CD4-positive, alpha-beta memory T cell (primary cell): ENCODE measurements at regions not wholly inside any gene's neighbourhood (a gene's known extent, or its start where the extent isn't known, plus 50 kb on each side); places are given as distances from the start of the nearest gene placed in this dataset.

Source experiments
- CTCF ChIA-PET: fragments of 350-600 bp; sonication (Branson Sonifier 250); formaldehyde crosslinking; loops from one replicate; lab custom pipeline; 2021; ENCODE audit warnings: inconsistent platforms; ENCODE audit not compliant: partially characterized antibody; lab: Charles Lee
- POLR2A ChIA-PET: fragments of 350-600 bp; sonication (Branson Sonifier 250); formaldehyde crosslinking; loops from one replicate; lab custom pipeline; 2021; ENCODE audit not compliant: partially characterized antibody; lab: Charles Lee
- DNase-seq, 5 donors: peaks; one replicate each; pipeline versions ENCODE4 v3.0.0 to v3.0.0-alpha.2; 2020 to 2022; ENCODE audit warnings: mixed read lengths in 1 of 5
- H3K27ac ChIP-seq: one replicate; pipeline ENCODE4 v1.7.0; 2013; ENCODE audit warnings: low read depth, low read length
- H3K27me3 ChIP-seq: 2 replicates; pipeline ENCODE4 v1.7.0; 2013; ENCODE audit warnings: mild to moderate bottlenecking, low read length, moderate library complexity; ENCODE audit not compliant: insufficient read depth
- H3K36me3 ChIP-seq: 2 replicates; pipeline ENCODE4 v1.7.0; 2013; ENCODE audit warnings: mild to moderate bottlenecking, low read length, moderate library complexity; ENCODE audit not compliant: insufficient read depth
- H3K4me1 ChIP-seq: 2 replicates; pipeline ENCODE4 v1.7.0; 2013; ENCODE audit warnings: mild to moderate bottlenecking, low read length, moderate library complexity; ENCODE audit not compliant: insufficient read depth
- H3K4me3 ChIP-seq, 2 donors: one replicate each; pipeline ENCODE4 v1.7.0; 2013; ENCODE audit warnings: low read length in 2 of 2, mild to moderate bottlenecking in 1 of 2
- H3K9me3 ChIP-seq, 2 donors: one replicate each; pipeline ENCODE4 v1.7.0; 2013; ENCODE audit warnings: low read length in 2 of 2, control low read depth in 1 of 2; ENCODE audit not compliant: control insufficient read depth in 1 of 2
- H3K27ac Mint-ChIP-seq, 7 donors: one replicate each; pipeline ENCODE4 v1.8.0; 2020 to 2021; ENCODE audit warnings: mixed read lengths in 7 of 7, mild to moderate bottlenecking in 6 of 7, inconsistent platforms in 3 of 7, moderate library complexity in 3 of 7
- H3K27me3 Mint-ChIP-seq, 2 donors: one replicate each; pipeline ENCODE4 v1.8.0; 2020 to 2021; ENCODE audit warnings: mixed read lengths in 2 of 2
- H3K36me3 Mint-ChIP-seq, 2 donors: one replicate each; pipeline ENCODE4 v1.8.0; 2020 to 2021; ENCODE audit warnings: mixed read lengths in 2 of 2, inconsistent platforms in 1 of 2, mild to moderate bottlenecking in 1 of 2
- H3K4me1 Mint-ChIP-seq, 4 donors: one replicate each; pipeline ENCODE4 v1.8.0; 2020 to 2021; ENCODE audit warnings: mixed read lengths in 4 of 4, mild to moderate bottlenecking in 1 of 4
- H3K4me3 Mint-ChIP-seq, 8 donors: one replicate each; pipeline ENCODE4 v1.8.0; 2020 to 2021; ENCODE audit warnings: mixed read lengths in 8 of 8, mild to moderate bottlenecking in 7 of 8, moderate library complexity in 6 of 8, inconsistent platforms in 3 of 8
- H3K9me3 Mint-ChIP-seq, 8 donors: one replicate each; pipeline ENCODE4 v1.8.0; 2020 to 2021; ENCODE audit warnings: mixed read lengths in 8 of 8, mild to moderate bottlenecking in 5 of 8, inconsistent platforms in 3 of 8, moderate library complexity in 1 of 8
- intact Hi-C: fragments of 100-400 bp; cut with micrococcal nuclease; formaldehyde crosslinking; loops from one replicate; pipeline ENCODE4 v1.15.1; 2023

- Histone ChIP-seq H3K4me3 (no peak overlapping the region), H3K27me3 (no peaks in the 10 kb centered on the region), H3K36me3 (no peaks in the 10 kb centered on the region), H3K4me1 (no peaks in the 10 kb centered on the region), H3K27ac (no peak overlapping the region), H3K9me3 (no peaks in the 10 kb centered on the region)
- H3K36me3 Mint-ChIP-seq = no peaks in the 10 kb centered on the region
- H3K4me3 Mint-ChIP-seq = no peak overlapping the region
- no peaks in the 10 kb centered on the region for H3K4me1 Mint-ChIP-seq
- H3K27me3 Mint-ChIP-seq = peaks cover 12 to 13% of the 10 kb centered on the region in 2 donors
- CTCF ChIA-PET = interaction anchor here (1.3 kb wide), 1 partner anchor 11 kb away, joined by 3 read pairs; no protein-coding TSS in a partner anchor
- peaks cover 0 to 5% (median 0%) of the 10 kb centered on the region in 8 donors for H3K9me3 Mint-ChIP-seq
- no peak for DNase-seq
- POLR2A ChIA-PET = no interaction called here
- H3K27ac Mint-ChIP-seq = peak overlapping the region in 1 of 7 donors; percentile 16
- intact Hi-C loops = no loop called here
These were observed 121.5 kb upstream of the VASH1 start for GRCh38 chr14:76639606-76640229.

- Mint-ChIP-seq H3K9me3 (peaks cover 0 to 5% (median 0%) of the 10 kb centered on the region in 8 donors), H3K36me3 (no peaks in the 10 kb centered on the region), H3K4me1 (no peaks in the 10 kb centered on the region), H3K27ac (no peak overlapping the region), H3K4me3 (no peak overlapping the region), H3K27me3 (peaks cover 11 to 12% of the 10 kb centered on the region in 2 donors)
- ChIA-PET CTCF (interaction anchor here (0.8 to 1.3 kb wide), 2 partner anchors 9 to 13 kb away, joined by 3 to 4 read pairs; no protein-coding TSS in a partner anchor), POLR2A (no interaction called here)
- Histone ChIP-seq H3K9me3 (no peaks in the 10 kb centered on the region), H3K4me3 (no peak overlapping the region), H3K36me3 (no peaks in the 10 kb centered on the region), H3K27ac (no peak overlapping the region), H3K4me1 (no peaks in the 10 kb centered on the region), H3K27me3 (no peaks in the 10 kb centered on the region)
- intact Hi-C loops = no loop called here
- DNase-seq = no peak
These were observed 120.3 kb upstream of the VASH1 start for GRCh38 chr14:76640923-76641395.

GRCh38 chr14:76641541-76641940 lies 119.7 kb upstream of the VASH1 start:
- intact Hi-C loops = no loop called here
- peak overlapping the region in 1 of 7 donors; percentile 3 for H3K27ac Mint-ChIP-seq
- no peaks in the 10 kb centered on the region for H3K36me3 Mint-ChIP-seq
- ChIA-PET POLR2A (no interaction called here), CTCF (interaction anchor here (0.8 to 1.3 kb wide), 2 partner anchors 8 to 13 kb away, joined by 3 to 4 read pairs; no protein-coding TSS in a partner anchor)
- H3K27me3 Mint-ChIP-seq = peaks cover 11 to 12% of the 10 kb centered on the region in 2 donors
- no peak for DNase-seq
- Histone ChIP-seq H3K4me1 (no peaks in the 10 kb centered on the region), H3K27me3 (no peaks in the 10 kb centered on the region), H3K36me3 (no peaks in the 10 kb centered on the region), H3K27ac (no peak overlapping the region), H3K9me3 (no peaks in the 10 kb centered on the region), H3K4me3 (no peak overlapping the region)
- H3K9me3 Mint-ChIP-seq = peaks cover 0 to 4% (median 0%) of the 10 kb centered on the region in 8 donors
- no peaks in the 10 kb centered on the region for H3K4me1 Mint-ChIP-seq
- H3K4me3 Mint-ChIP-seq = no peak overlapping the region

- peaks cover 0 to 2% (median 0%) of the 10 kb centered on the region in 8 donors for H3K9me3 Mint-ChIP-seq
- H3K27ac Mint-ChIP-seq = no peak overlapping the region
- CTCF ChIA-PET = interaction anchor here (2.6 kb wide), 1 partner anchor 593 kb away, joined by 9 read pairs; no protein-coding TSS in a partner anchor
- Histone ChIP-seq H3K27me3 (no peaks in the 10 kb centered on the region), H3K36me3 (no peaks in the 10 kb centered on the region), H3K9me3 (no peaks in the 10 kb centered on the region), H3K4me1 (no peaks in the 10 kb centered on the region), H3K27ac (no peak overlapping the region), H3K4me3 (no peak overlapping the region)
- POLR2A ChIA-PET = no interaction called here
- intact Hi-C loops = no loop called here
- H3K27me3 Mint-ChIP-seq = peaks cover 12% of the 10 kb centered on the region in 2 donors
- H3K4me1 Mint-ChIP-seq = no peaks in the 10 kb centered on the region
- H3K36me3 Mint-ChIP-seq = no peaks in the 10 kb centered on the region
- DNase-seq = no peak
- no peak overlapping the region for H3K4me3 Mint-ChIP-seq
These were observed 117.4 kb upstream of the VASH1 start for GRCh38 chr14:76643887-76644286.

- Mint-ChIP-seq H3K27me3 (peaks cover 10 to 12% of the 10 kb centered on the region in 2 donors), H3K4me3 (no peak overlapping the region), H3K36me3 (no peaks in the 10 kb centered on the region), H3K27ac (no peak overlapping the region), H3K4me1 (no peaks in the 10 kb centered on the region), H3K9me3 (peaks cover 0 to 2% (median 0%) of the 10 kb centered on the region in 8 donors)
- no peaks in the 10 kb centered on the region for H3K9me3 ChIP-seq
- DNase-seq = no peak
- no peaks in the 10 kb centered on the region for H3K4me1 ChIP-seq
- CTCF ChIA-PET = interaction anchor here (1.3 to 2.6 kb wide), 2 partner anchors 9 to 594 kb away, joined by 4 to 9 read pairs; no protein-coding TSS in a partner anchor
- no peaks in the 10 kb centered on the region for H3K27me3 ChIP-seq
- H3K36me3 ChIP-seq = no peaks in the 10 kb centered on the region
- no peak overlapping the region for H3K4me3 ChIP-seq
- POLR2A ChIA-PET = no interaction called here
- no peak overlapping the region for H3K27ac ChIP-seq
- intact Hi-C loops = loop anchor here (5.0 kb wide), 1 partner anchor 938 kb away; no protein-coding TSS in a partner anchor
These were observed 116.3 kb upstream of the VASH1 start for GRCh38 chr14:76644855-76645518.

- H3K9me3 ChIP-seq = no peaks in the 10 kb centered on the region
- H3K4me1 ChIP-seq = no peaks in the 10 kb centered on the region
- Mint-ChIP-seq H3K9me3 (peaks cover 0 to under 1% (median 0%) of the 10 kb centered on the region in 8 donors), H3K27ac (no peak overlapping the region), H3K4me1 (no peaks in the 10 kb centered on the region), H3K4me3 (no peak overlapping the region), H3K27me3 (peaks cover 5 to 11% of the 10 kb centered on the region in 2 donors), H3K36me3 (no peaks in the 10 kb centered on the region)
- POLR2A ChIA-PET = interaction anchor here (0.5 kb wide), 1 partner anchor 35 kb away, joined by 3 read pairs; no protein-coding TSS in a partner anchor
- no peaks in the 10 kb centered on the region for H3K36me3 ChIP-seq
- CTCF ChIA-PET = interaction anchor here (0.6 to 2.5 kb wide), 12 partner anchors 8 to 939 kb away, joined by 3 to 16 read pairs (median 4); no protein-coding TSS in a partner anchor
- DNase-seq = peak in 4 of 5 donors; percentile 6 to 34 (median 12)
- H3K4me3 ChIP-seq = no peak overlapping the region
- no peak overlapping the region for H3K27ac ChIP-seq
- intact Hi-C loops = loop anchor here (5.0 kb wide), 1 partner anchor 940 kb away; no protein-coding TSS in a partner anchor
- H3K27me3 ChIP-seq = peaks cover 3% of the 10 kb centered on the region
These were observed 113.5 kb upstream of the VASH1 start for GRCh38 chr14:76647697-76648298.
